Mesenchymal stem cell (in vitro differentiated cells and primary cell): ENCODE measurements at regions not wholly inside any gene's neighbourhood (a gene's known extent, or its start where the extent isn't known, plus 50 kb on each side); places are given as distances from the start of the nearest gene placed in this dataset.
A peak's percentile ranks its signal among the peaks of the same experiment; 100 is the strongest.

Experiments used
- DNase-seq: peaks from one replicate; pipeline ENCODE4 v3.0.0-alpha.2; 2013
- H2AFZ ChIP-seq: one replicate; pipeline ENCODE4 v1.6.1; 2013; ENCODE audit warnings: low read depth, mild to moderate bottlenecking, control low read depth, inconsistent platforms, low read length, moderate library complexity
- H2AK5ac ChIP-seq: 2 replicates; pipeline ENCODE4 v1.6.1; 2013; ENCODE audit warnings: low read length, moderate library complexity, mild to moderate bottlenecking, inconsistent platforms; ENCODE audit not compliant: severe bottlenecking
- H2BK120ac ChIP-seq: one replicate; pipeline ENCODE4 v1.6.1; 2013; ENCODE audit warnings: low read depth, mild to moderate bottlenecking, inconsistent platforms, low read length, moderate library complexity
- H2BK12ac ChIP-seq, 2 experiments: one replicate each; pipeline ENCODE4 v1.6.1; 2013; ENCODE audit warnings: inconsistent platforms in 2 of 2, low read length in 2 of 2, mild to moderate bottlenecking in 2 of 2, moderate library complexity in 2 of 2, control low read depth in 1 of 2
- H2BK15ac ChIP-seq: one replicate; pipeline ENCODE4 v1.6.1; 2013; ENCODE audit warnings: mild to moderate bottlenecking, low read depth, inconsistent platforms; ENCODE audit not compliant: poor library complexity, severe bottlenecking
- H2BK5ac ChIP-seq: 2 replicates; pipeline ENCODE4 v1.6.1; 2013; ENCODE audit warnings: low read depth, mild to moderate bottlenecking, low read length, control low read depth, inconsistent platforms; ENCODE audit not compliant: poor library complexity, severe bottlenecking
- H3K14ac ChIP-seq, 2 experiments: one replicate each; pipeline ENCODE4 v1.6.1; 2013; ENCODE audit warnings: inconsistent platforms in 2 of 2, low read length in 2 of 2, control low read depth in 1 of 2, mild to moderate bottlenecking in 1 of 2, moderate library complexity in 1 of 2
- H3K18ac ChIP-seq, 2 experiments: one replicate each; pipeline ENCODE4 v1.6.1; 2013; ENCODE audit warnings: inconsistent platforms in 2 of 2, low read length in 2 of 2, control low read depth in 1 of 2, low read depth in 1 of 2, mild to moderate bottlenecking in 1 of 2
- H3K23ac ChIP-seq, 2 experiments: one replicate each; pipeline ENCODE4 v1.6.1; 2013; ENCODE audit warnings: inconsistent platforms in 2 of 2, low read length in 2 of 2, mild to moderate bottlenecking in 2 of 2, moderate library complexity in 2 of 2, control low read depth in 1 of 2
- H3K27ac ChIP-seq: 2 replicates; pipeline ENCODE4 v1.5.1; 2013; ENCODE audit warnings: mild to moderate bottlenecking, moderate library complexity, low read length, control low read depth, inconsistent platforms; ENCODE audit not compliant: poor library complexity, severe bottlenecking
- H3K27me3 ChIP-seq, 2 experiments: 2 replicates each; pipeline versions ENCODE4 v1.6.1 to v1.7.0; 2013; ENCODE audit warnings: low read length in 2 of 2, mild to moderate bottlenecking in 2 of 2, moderate library complexity in 2 of 2, control low read depth in 1 of 2, inconsistent platforms in 1 of 2; ENCODE audit not compliant: control insufficient read depth in 1 of 2, insufficient read depth in 1 of 2
- H3K36me3 ChIP-seq, 2 experiments: 2 replicates each; pipeline versions ENCODE4 v1.6.1 to v1.7.0; 2013; ENCODE audit warnings: low read length in 2 of 2, control low read depth in 1 of 2, inconsistent platforms in 1 of 2, low read depth in 1 of 2, mild to moderate bottlenecking in 1 of 2; ENCODE audit not compliant: insufficient read depth in 2 of 2, control insufficient read depth in 1 of 2
- H3K4ac ChIP-seq, 2 experiments: one replicate each; pipeline ENCODE4 v1.6.1; 2013; ENCODE audit warnings: inconsistent platforms in 2 of 2, low read length in 2 of 2, mild to moderate bottlenecking in 2 of 2, moderate library complexity in 2 of 2, control low read depth in 1 of 2, low read depth in 1 of 2
- H3K4me1 ChIP-seq: 2 replicates; pipeline ENCODE4 v1.6.1; 2013; ENCODE audit warnings: low read depth, low read length, control low read depth; ENCODE audit not compliant: control insufficient read depth, insufficient read depth
- H3K4me2 ChIP-seq: 2 replicates; pipeline ENCODE4 v1.6.1; 2013; ENCODE audit warnings: low read length, mild to moderate bottlenecking, inconsistent platforms; ENCODE audit not compliant: poor library complexity, severe bottlenecking
- H3K4me3 ChIP-seq, 2 experiments: 2 replicates each; pipeline versions ENCODE4 v1.5.1 to v1.7.0; 2013; ENCODE audit warnings: low read length in 2 of 2, mild to moderate bottlenecking in 2 of 2, control low read depth in 1 of 2, low read depth in 1 of 2; ENCODE audit not compliant: insufficient read depth in 1 of 2
- H3K79me1 ChIP-seq: replicated peaks from 2 replicates; pipeline ENCODE4 v1.6.1; 2013; ENCODE audit warnings: mild to moderate bottlenecking, control low read depth, low read length, inconsistent platforms; ENCODE audit not compliant: poor library complexity, severe bottlenecking
- H3K9ac ChIP-seq: 2 replicates; pipeline ENCODE4 v1.7.0; 2013; ENCODE audit warnings: mild to moderate bottlenecking, low read length, moderate library complexity
- H3K9me3 ChIP-seq: 2 replicates; pipeline ENCODE4 v1.7.0; 2013; ENCODE audit warnings: mild to moderate bottlenecking, low read length; ENCODE audit not compliant: control insufficient read depth
- H4K8ac ChIP-seq: one replicate; pipeline ENCODE4 v1.6.1; 2013; ENCODE audit warnings: inconsistent platforms, mild to moderate bottlenecking, low read length, moderate library complexity
- H4K91ac ChIP-seq: one replicate; pipeline ENCODE4 v1.6.1; 2013; ENCODE audit warnings: mild to moderate bottlenecking, low read length, inconsistent platforms
- WGBS: methylation state at CpG from one replicate; pipeline ENCODE4 v1.1.7; 2013; ENCODE audit warnings: mixed read lengths; 5-methylcytosine and 5-hydroxymethylcytosine counted together

DNA sequence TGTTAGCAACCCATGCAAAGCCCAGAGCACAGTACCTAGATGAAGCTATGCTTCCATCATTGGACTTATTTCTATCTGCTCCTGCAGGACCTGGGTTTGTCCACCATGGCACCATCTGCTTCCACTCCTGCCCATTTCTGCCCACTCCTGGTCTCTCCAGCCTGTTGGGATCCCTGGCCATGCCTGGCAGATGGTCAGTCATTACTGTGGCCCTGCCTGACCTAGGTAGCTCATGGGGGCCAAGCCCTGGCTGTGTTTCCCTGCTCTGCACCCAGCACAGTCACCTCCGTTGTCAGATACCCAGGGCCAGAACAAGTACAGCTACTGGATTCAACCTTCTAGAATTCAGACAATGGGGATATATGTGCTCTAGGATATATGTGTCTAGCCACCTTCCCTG lies 185.8 kb upstream of the TLE3 start:
- Histone ChIP-seq H3K27ac (no peak overlapping the region), H2BK5ac (no peak overlapping the region), H2AFZ (no peak overlapping the region), H3K36me3 (no peaks in the 10 kb centered on the region), H3K23ac (no peak overlapping the region), H2BK15ac (no peak overlapping the region), H3K4ac (no peak overlapping the region), H3K9me3 (no peaks in the 10 kb centered on the region), H3K18ac (no peak overlapping the region), H3K79me1 (no peaks in the 10 kb centered on the region), H3K9ac (no peak overlapping the region), H3K14ac (no peak overlapping the region), H3K4me2 (no peak overlapping the region), H2AK5ac (no peak overlapping the region), H4K91ac (no peak overlapping the region), H4K8ac (no peak overlapping the region), H3K4me1 (peaks cover 7% of the 10 kb centered on the region), H3K27me3 (peaks cover 3 to 17% of the 10 kb centered on the region in 2 experiments), H3K4me3 (no peak overlapping the region), H2BK12ac (no peak overlapping the region), H2BK120ac (no peak overlapping the region)
- DNase-seq, result no peak
- no CpG with 5 or more reads among the region's 1 CpG for WGBS

DNA sequence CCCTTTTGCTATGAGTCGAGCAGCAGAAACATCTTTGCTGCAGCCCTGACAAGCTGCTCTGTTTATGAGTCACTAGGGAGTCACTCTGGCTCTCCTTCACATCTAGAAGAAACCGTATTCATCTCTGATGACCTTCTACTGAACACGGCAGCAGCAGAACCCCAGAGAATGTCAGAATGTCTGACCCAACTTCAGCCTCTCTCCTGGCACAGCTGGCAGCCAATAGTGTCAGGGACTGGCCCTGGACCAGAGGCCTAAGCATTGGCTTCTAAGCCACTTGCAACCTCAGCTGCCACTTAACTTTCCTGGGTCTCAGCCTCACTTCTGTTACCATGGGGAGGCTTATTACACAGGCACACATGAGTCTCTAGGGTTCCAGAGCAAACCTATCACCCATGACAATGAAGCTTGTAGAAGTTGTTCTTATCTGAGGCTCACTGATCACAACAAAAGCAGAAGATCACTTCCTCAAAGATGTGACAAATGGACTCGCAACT lies 184.1 kb upstream of the TLE3 start:
- H3K36me3 ChIP-seq, result no peaks in the 10 kb centered on the region
- no peak overlapping the region for H3K4ac ChIP-seq
- 24% methylated on average over 4 of the region's 4 CpGs for WGBS
- peaks cover 10 to 30% of the 10 kb centered on the region in 2 experiments for H3K27me3 ChIP-seq
- H3K79me1 ChIP-seq, result no peaks in the 10 kb centered on the region
- H3K14ac ChIP-seq, result no peak overlapping the region
- no peak overlapping the region for H4K8ac ChIP-seq
- H3K27ac ChIP-seq, result no peak overlapping the region
- H3K4me2 ChIP-seq, result no peak overlapping the region
- H3K9ac ChIP-seq, result peak overlapping the region; percentile 9
- no peak overlapping the region for H3K18ac ChIP-seq
- no peak overlapping the region for H2BK15ac ChIP-seq
- DNase-seq, result peak; percentile 28
- no peak overlapping the region for H3K4me3 ChIP-seq
- no peak overlapping the region for H2BK12ac ChIP-seq
- H2AFZ ChIP-seq, result no peak overlapping the region
- no peak overlapping the region for H4K91ac ChIP-seq
- H3K9me3 ChIP-seq, result no peaks in the 10 kb centered on the region
- H3K23ac ChIP-seq, result no peak overlapping the region
- H3K4me1 ChIP-seq, result peaks cover 7% of the 10 kb centered on the region
- no peak overlapping the region for H2BK5ac ChIP-seq
- no peak overlapping the region for H2BK120ac ChIP-seq
- H2AK5ac ChIP-seq, result no peak overlapping the region

DNA sequence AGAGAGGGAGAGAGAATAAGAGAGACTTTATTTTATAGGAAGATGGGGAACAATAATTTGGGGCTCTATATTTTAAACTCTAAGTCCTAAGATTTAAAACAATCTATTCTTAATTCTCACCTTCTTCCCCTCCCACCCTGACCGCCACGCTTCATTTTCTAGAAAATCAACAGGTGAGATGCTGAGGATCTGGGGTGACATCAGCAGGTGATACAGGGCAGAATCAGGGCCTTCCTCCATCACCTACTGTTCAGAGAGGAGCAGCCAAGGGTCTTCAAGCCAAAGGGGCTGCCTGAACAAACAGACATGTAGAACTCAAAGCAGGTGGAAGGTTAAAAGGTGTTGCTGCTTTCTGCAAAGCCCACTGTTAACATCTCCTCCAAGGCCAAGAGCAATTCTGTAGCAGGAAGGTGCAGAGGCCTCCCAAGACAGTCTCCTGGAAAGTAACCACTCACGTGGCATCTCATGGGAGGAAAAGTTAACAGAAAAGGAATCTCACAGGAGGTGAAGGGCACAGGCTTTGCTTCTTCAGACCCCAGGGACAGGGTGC lies 183.6 kb upstream of the TLE3 start:
- Histone ChIP-seq H3K36me3 (no peaks in the 10 kb centered on the region), H3K4me3 (no peak overlapping the region), H3K27me3 (peaks cover 11 to 27% of the 10 kb centered on the region in 2 experiments), H3K14ac (no peak overlapping the region), H2BK120ac (no peak overlapping the region), H3K18ac (no peak overlapping the region), H3K4ac (no peak overlapping the region), H3K4me2 (no peak overlapping the region), H2BK5ac (no peak overlapping the region), H4K8ac (no peak overlapping the region), H4K91ac (no peak overlapping the region), H3K23ac (no peak overlapping the region), H2BK15ac (no peak overlapping the region), H2AK5ac (no peak overlapping the region), H2AFZ (no peak overlapping the region), H3K9me3 (no peaks in the 10 kb centered on the region), H3K27ac (no peak overlapping the region), H2BK12ac (no peak overlapping the region), H3K79me1 (no peaks in the 10 kb centered on the region), H3K4me1 (peaks cover 7% of the 10 kb centered on the region), H3K9ac (no peak overlapping the region)
- no peak for DNase-seq
- 70% methylated on average over 3 of the region's 3 CpGs for WGBS

DNA sequence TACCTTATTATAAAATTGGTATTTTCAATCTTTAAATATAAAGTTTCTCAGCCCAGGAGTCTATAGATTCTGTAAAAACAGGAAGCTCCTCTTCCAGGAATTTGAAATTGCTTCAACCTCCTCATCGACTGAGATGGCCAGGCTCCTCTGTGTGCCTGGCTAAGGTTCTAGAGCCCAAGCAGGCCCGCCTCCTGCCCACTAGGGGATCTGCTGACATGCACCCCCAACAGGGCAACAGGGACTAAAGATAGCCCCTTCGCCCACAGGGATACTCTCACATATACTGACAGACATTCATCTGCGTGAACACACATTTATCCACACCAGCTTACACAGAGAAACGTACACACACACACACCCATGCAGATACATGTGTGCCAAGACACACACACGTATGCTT lies 183.1 kb upstream of the TLE3 start:
- H2AFZ ChIP-seq, result no peak overlapping the region

More for the DNA sequence above, 183.1 kb upstream of the TLE3 start:
- DNase-seq, result no peak
- Histone ChIP-seq H2BK12ac (no peak overlapping the region), H4K91ac (no peak overlapping the region), H3K4me2 (no peak overlapping the region), H3K14ac (no peak overlapping the region), H2AK5ac (no peak overlapping the region), H2BK15ac (no peak overlapping the region), H3K36me3 (no peaks in the 10 kb centered on the region), H3K79me1 (no peaks in the 10 kb centered on the region), H3K9ac (no peak overlapping the region), H3K4ac (no peak overlapping the region), H3K23ac (no peak overlapping the region), H3K9me3 (no peaks in the 10 kb centered on the region), H3K27ac (no peak overlapping the region), H3K4me3 (no peak overlapping the region), H2BK120ac (no peak overlapping the region), H3K4me1 (peaks cover 7% of the 10 kb centered on the region), H3K27me3 (peaks cover 11 to 25% of the 10 kb centered on the region in 2 experiments), H2BK5ac (no peak overlapping the region), H4K8ac (no peak overlapping the region), H3K18ac (no peak overlapping the region)
- WGBS, result 80% methylated on average over 5 of the region's 6 CpGs
